ENCODE measurements at regions not wholly inside any gene's neighbourhood (a gene's known extent, or its start where the extent isn't known, plus 50 kb on each side); places are given as distances from the start of the nearest gene placed in this dataset.

DNA sequence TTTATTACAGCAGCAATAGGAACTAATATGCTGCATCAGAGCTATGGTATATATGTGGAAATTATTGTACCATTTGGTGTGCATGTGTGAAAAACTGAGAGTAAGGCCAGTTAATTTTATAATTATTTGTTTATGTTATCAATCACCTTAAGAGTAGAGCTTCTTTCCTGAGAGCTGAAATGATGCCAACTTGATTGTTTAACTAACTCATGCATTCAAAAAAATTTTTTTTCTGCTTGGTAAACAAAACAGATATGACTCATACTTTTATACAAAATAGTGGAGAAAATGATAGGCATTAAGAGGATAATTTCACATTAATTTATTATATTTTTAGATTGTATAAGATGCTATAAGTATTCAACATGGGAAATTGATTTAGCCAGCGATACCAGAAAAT is 622.7 kb downstream of the RAPGEF2 start:
- TF ChIP-seq CTCF (IDR thresholded peaks at IDR 0.05; ENCODE audit: low read depth, low read length), result no peak
- no peak for TF ChIP-seq EZH2phosphoT487 (IDR thresholded peaks at IDR 0.05; ENCODE audit: low read depth)
- no peaks in the 10 kb centered on the region for H3K9me3 ChIP-seq (ENCODE audit: insufficient read depth, low read length)
- H3K27me3 ChIP-seq (ENCODE audit: low read depth, low read length), result no peaks in the 10 kb centered on the region
- H3K4me3 ChIP-seq (ENCODE audit: low read length), result no peak overlapping the region
- no peaks in the 10 kb centered on the region for H3K36me3 ChIP-seq (replicated peaks; ENCODE audit: low read depth, low read length)
- H3K4me2 ChIP-seq (ENCODE audit: low read length), result no peak overlapping the region
- H3K79me2 ChIP-seq (ENCODE audit: low read length), result no peaks in the 10 kb centered on the region
- H3K27ac ChIP-seq (ENCODE audit: low read length), result no peak overlapping the region
- H3K9ac ChIP-seq (ENCODE audit: low read length), result no peak overlapping the region
- H3K4me1 ChIP-seq (ENCODE audit: low read length), result no peaks in the 10 kb centered on the region
- H2AFZ ChIP-seq (ENCODE audit: low read depth, low read length), result no peak overlapping the region
- no peaks in the 10 kb centered on the region for H4K20me1 ChIP-seq (ENCODE audit: insufficient read depth, low read length)

DNA sequence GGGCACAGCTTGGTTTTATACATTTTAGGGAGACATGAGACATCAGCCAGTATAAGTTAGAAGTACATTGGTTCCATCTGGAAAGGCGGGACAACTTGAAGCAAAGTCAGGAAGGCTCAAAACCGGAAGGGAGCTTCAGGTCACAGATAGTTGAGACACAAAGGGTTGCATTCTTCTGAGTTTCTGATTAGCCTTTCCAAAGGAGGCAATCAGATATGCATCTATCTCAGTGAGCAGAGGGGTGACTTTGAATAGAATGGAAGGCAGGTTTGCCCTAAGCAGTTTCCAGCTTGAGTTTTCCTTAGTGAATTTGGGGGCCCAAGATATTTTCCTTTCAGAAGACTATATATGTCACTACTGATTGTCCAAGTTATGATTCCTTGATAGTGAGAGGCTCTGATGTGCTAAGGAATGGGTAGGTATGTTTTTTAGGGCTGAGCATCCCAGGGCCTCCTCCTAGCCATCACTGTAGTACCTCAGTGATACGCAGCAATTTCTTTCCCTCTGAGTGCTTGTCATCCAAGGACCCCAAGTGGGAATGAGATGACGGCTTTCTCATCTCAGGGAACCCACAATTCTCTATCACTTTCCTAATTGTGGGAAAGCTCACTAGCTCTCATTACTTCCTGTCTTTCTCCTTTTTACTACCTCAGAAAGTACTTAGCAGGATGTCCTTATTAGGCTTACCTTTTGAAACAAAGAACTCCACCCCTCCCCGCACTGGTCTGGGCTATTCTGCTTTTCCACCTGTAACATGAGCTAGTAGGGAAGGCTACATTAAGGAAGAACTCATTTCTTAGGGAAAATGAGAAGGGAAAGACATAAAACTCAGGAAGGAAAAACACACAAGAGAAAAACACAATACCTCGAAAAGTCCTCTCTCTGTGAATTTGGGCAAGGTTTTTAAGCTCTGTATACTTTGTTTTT is 632.7 kb downstream of the RAPGEF2 start:
- Histone ChIP-seq H3K9ac (ENCODE audit: low read length) (no peak overlapping the region), H2AFZ (ENCODE audit: low read depth, low read length) (no peak overlapping the region), H3K27ac (ENCODE audit: low read length) (no peak overlapping the region), H3K4me3 (ENCODE audit: low read length) (no peak overlapping the region), H3K36me3 (replicated peaks; ENCODE audit: low read depth, low read length) (no peaks in the 10 kb centered on the region), H3K27me3 (ENCODE audit: low read depth, low read length) (no peaks in the 10 kb centered on the region), H4K20me1 (ENCODE audit: insufficient read depth, low read length) (no peaks in the 10 kb centered on the region), H3K9me3 (ENCODE audit: insufficient read depth, low read length) (no peaks in the 10 kb centered on the region), H3K79me2 (ENCODE audit: low read length) (no peaks in the 10 kb centered on the region), H3K4me1 (ENCODE audit: low read length) (no peaks in the 10 kb centered on the region), H3K4me2 (ENCODE audit: low read length) (no peak overlapping the region)
- TF ChIP-seq CTCF (IDR thresholded peaks at IDR 0.05; ENCODE audit: low read depth, low read length) (no peak), EZH2phosphoT487 (IDR thresholded peaks at IDR 0.05; ENCODE audit: low read depth) (no peak)

- no peaks in the 10 kb centered on the region for H3K4me1 ChIP-seq (ENCODE audit: low read length)
Observed at GRCh38 chr4:159736411-159736810, 633.5 kb downstream of the RAPGEF2 start.

More at GRCh38 chr4:159736411-159736810, 633.5 kb downstream of the RAPGEF2 start:
- TF ChIP-seq CTCF (IDR thresholded peaks at IDR 0.05; ENCODE audit: low read depth, low read length) (no peak), EZH2phosphoT487 (IDR thresholded peaks at IDR 0.05; ENCODE audit: low read depth) (no peak)
- no peak overlapping the region for H2AFZ ChIP-seq (ENCODE audit: low read depth, low read length)
- H3K27ac ChIP-seq (ENCODE audit: low read length), result no peak overlapping the region
- H3K79me2 ChIP-seq (ENCODE audit: low read length), result no peaks in the 10 kb centered on the region
- no peaks in the 10 kb centered on the region for H3K36me3 ChIP-seq (replicated peaks; ENCODE audit: low read depth, low read length)
- no peak overlapping the region for H3K4me2 ChIP-seq (ENCODE audit: low read length)
- H3K9ac ChIP-seq (ENCODE audit: low read length), result no peak overlapping the region
- H3K27me3 ChIP-seq (ENCODE audit: low read depth, low read length), result no peaks in the 10 kb centered on the region
- no peak overlapping the region for H3K4me3 ChIP-seq (ENCODE audit: low read length)
- no peaks in the 10 kb centered on the region for H4K20me1 ChIP-seq (ENCODE audit: insufficient read depth, low read length)
- no peaks in the 10 kb centered on the region for H3K9me3 ChIP-seq (ENCODE audit: insufficient read depth, low read length)

All from OCI-LY3 (cell line).